ENCODE measurements at regions not wholly inside any gene's neighbourhood (a gene's known extent, or its start where the extent isn't known, plus 50 kb on each side); places are given as distances from the start of the nearest gene placed in this dataset.

GRCh38 chr9:71303351-71303750 is 181.9 kb upstream of the TRPM3 start:
- no peak for TF ChIP-seq EZH2phosphoT487 (IDR thresholded peaks at IDR 0.05; ENCODE audit: borderline replicate concordance, low read length)
- no peak for TF ChIP-seq CTCF (IDR thresholded peaks at IDR 0.05; ENCODE audit: low read depth, low read length, poor library complexity, severe bottlenecking)
